Kidney glomerular epithelial cell (primary cell): ENCODE measurements at regions not wholly inside any gene's neighbourhood (a gene's known extent, or its start where the extent isn't known, plus 50 kb on each side); places are given as distances from the start of the nearest gene placed in this dataset.
"Not testable (repeated sequence)": the region's sequence is repeated elsewhere in the genome, so short reads cannot be mapped to it uniquely, and the experiment has no call there.

Experiments
- DNase-seq: peaks from one replicate; lab custom pipeline; 2025; lab: John Stamatoyannopoulos, UW

DNA sequence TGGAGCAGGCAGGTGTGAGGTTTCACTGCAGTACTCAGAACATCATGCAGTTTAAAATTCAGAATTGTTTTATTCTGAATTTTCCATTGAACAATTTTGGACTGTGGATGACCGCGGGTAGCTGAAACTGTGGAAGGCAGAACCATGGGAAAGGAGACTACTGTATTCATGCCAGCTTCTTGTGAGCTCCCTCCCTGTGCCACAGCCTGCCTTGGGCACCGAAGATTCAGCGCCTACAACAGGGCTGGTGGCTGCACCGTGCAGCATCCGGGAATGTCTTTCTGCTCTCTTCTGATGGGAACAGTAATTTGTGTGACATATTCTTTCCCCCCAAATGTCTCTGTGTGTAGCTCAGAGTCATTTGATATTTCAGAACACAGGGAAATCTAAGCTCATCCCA is 118.5 kb upstream of the NKX1-1 start:
- DNase-seq: no peak

DNA sequence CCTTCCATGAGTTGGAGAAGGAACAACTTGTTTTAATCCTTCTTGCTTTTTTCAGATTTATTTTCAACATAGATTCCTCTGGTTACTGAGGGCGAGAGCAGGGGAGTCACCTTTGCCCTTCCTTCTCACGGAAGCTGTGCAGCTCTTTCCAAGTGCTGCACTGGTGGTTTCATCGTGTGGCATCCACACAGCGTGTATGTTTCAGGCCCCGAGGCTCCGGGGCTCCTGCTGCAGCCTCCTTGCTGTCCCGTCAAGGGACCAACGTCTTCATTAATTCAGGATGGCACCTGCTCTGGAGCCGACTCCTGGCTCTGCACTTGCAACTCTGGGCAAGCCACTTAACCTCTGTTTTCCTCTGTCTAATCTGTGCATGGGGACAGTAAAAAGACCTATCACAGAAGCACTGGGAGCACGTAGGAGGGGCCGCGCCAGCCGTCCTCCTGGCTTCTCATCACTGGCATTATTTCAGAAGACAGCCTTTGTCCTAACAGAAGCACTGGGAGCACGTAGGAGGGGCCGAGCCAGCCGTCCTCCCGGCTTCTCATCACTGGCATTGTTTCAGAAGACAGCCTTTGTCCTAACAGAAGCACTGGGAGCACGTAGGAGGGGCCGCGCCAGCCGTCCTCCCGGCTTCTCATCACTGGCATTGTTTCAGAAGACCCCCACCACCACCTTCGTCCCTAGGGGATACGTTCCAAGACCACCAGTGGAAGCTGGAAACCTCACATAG is 117.8 kb upstream of the NKX1-1 start:
- no peak for DNase-seq

GRCh38 chr4:1523506-1523905 is 117.3 kb upstream of the NKX1-1 start:
- no peak for DNase-seq

GRCh38 chr4:1523033-1523432 is 116.8 kb upstream of the NKX1-1 start:
- no peak for DNase-seq

DNA sequence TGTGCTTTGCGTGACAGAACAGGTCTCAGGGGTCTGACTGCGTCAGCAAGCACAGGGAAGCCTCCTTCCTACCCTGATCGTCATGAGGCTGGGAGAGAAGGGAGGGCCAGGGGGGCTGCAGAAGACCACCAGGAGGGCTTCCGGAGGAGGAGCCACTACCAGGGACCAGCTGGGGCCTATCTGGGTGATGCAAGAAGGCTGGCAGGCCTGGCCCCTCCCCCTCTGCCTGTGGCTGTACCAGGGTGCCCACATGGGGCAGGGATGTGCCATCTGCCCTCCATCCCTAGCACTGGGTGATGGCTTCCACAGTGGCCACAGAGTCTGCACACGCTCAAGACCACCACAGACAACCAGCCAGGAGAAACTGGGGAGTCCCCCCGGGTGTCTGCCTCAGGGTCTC is 116.4 kb upstream of the NKX1-1 start:
- DNase-seq: no peak

GRCh38 chr4:1521821-1522361 is 115.6 kb upstream of the NKX1-1 start:
- DNase-seq: no peak

DNA sequence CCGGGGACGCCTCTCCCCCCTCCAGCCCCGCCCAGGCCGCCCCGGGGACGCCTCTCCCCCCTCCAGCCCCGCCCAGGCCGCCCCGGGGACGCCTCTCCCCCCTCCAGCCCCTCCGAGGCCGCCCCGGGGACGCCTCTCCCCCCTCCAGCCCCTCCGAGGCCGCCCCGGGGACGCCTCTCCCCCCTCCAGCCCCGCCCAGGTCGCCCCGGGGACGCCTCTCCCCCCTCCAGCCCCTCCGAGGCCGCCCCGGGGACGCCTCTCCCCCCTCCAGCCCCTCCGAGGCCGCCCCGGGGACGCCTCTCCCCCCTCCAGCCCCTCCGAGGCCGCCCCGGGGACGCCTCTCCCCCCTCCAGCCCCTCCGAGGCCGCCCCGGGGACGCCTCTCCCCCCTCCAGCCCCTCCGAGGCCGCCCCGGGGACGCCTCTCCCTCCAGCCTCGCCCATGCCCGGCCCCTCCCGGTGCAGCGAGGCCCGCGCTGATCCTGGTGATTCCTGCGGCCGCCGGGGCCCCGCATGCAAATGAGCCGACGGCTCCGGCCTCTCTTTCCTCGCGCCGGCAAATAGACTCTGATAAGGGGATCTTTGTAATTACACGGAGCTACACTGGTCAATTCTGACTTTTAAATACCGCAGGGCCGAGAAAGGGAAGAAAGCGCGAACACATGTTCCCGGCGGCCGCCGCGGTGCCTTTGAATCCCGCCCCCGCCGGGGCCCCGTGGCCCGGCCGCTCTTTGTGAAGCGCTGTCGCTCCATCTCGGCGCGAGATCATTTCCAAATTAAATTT is 114.7 kb upstream of the NKX1-1 start:
- not testable (repeated sequence) for DNase-seq

DNA sequence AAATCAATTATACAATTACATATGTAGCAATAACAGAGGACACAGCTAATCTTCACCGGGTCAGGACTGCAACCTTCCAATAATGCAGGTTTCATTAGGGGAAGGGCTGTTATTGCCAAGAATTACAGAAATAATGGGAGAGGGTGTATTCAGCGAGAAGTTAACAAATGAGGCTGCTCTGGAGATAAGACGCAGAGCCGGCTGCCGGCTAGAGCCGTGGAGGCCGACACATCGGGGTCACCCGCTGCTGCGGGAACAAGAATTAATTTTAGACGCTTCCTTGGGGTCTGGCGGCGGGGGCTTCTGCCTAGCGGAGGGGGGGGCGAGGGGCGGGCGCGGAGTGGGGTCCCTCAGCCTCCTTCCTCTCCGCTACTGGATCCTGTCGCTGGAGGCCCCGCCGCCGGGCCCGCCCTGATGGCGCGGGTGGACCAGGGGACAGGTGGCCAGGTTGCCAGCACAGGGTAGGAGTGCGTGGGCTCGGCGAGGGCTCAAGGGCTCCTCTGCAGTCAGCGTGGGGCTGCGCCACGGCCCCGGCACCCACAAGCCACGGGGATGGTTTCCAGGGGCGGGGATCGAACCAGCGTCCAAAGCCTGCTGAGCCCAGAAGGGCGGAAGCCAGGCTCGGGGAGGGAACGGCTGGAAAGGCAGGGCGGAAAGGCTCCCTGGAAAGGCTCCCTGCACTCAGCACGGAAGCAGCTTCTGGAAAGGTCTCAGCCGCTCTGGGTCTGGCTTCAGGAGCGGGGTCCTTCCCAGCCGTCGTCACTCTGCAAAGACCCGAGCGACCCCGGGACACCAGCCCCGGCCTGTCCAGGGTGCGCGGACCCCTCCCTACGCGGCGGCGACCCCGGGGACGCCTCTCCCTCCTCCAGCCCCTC is 113.8 kb upstream of the NKX1-1 start:
- no peak for DNase-seq

GRCh38 chr4:1518997-1519700 is 112.9 kb upstream of the NKX1-1 start:
- no peak for DNase-seq

- DNase-seq: no peak
These were observed 111.6 kb upstream of the NKX1-1 start for GRCh38 chr4:1517592-1518411.

DNA sequence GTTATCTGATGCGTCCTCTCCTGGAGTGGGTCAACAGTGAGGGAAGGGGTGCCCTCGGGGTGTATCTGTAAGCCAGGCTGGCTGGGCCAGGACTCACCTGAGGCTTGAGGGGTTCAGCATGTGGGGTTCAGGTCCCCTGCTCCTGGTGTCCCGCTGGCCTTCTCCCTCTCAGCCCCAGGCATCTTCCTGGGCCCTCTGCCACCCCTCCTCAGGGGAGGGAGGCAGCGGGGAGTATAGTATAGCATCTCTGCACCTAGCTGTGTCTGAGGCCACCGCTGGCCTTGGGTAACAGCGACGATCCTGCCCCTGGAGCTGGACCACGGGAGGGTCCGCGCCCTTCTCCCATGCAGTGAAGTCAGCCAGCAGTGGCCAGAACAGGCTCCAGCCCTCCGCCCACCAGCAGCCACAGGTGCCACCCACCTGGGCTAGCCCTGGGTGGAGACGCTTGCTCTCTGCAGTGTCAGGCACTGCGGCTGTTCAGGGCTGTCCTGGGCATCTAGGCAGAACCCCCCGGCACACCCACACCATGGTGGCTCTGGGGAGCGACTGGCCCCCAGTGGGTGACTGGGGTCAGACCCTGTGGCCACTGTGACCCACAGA is 110.7 kb upstream of the NKX1-1 start:
- no peak for DNase-seq

DNA sequence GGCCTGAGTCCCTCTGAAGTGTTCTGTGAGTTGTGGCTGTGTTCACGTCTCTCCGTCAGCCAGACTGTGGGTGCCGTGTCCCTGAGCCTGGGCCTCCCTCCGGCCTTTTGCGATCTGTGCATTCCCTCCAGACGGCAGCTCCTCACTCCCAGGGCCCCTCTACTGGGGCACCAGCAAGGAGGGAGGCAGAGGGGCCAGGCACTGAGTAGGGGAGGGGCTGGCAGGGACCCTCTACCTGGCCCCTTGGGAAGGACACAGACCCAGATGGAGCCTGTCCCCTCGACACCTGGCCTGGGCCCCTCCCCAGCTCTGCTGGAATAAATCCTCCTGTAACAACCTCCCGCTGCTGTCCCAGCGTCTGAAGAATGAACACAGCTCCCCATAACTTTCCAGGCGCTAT is 110.0 kb upstream of the NKX1-1 start:
- no peak for DNase-seq

- DNase-seq: no peak
These were observed 109.5 kb upstream of the NKX1-1 start for GRCh38 chr4:1515763-1516162.

DNA sequence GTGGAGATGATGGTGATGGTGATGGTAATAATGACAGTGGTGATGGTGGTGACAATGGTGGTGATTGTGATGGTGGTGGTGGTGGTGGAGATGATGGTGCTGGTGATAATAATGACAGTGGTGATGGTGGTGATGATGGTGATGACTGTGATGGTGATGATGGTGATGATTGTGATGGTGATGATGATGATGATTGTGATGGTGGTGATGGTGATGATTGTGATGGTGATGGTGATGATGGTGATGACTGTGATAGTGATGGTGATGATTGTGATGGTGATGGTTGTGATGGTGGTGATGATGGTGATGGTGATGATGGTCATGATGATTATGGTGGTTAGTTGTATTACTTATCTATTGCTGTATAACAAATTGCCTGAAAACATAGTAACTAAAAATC is 108.9 kb upstream of the NKX1-1 start:
- DNase-seq: no peak

DNA sequence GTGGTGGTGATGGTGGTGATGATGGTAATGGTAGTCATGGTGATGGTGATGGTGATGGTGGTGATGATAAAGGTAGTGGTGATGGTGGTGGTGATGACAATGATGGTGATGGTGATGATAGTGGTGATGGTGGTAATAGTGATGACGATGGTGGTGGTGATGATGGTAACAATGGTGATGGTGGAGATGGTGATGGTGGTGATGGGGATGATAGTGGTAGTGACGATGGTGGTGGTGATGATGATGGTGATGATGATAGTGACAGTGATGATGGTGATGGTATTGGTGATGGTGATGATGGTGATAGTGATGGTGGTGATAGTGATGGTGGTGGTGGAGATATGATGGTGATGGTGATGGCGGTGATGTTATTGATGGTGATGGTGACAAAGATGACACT is 108.4 kb upstream of the NKX1-1 start:
- no peak for DNase-seq

GRCh38 chr4:1513936-1514483 is 107.8 kb upstream of the NKX1-1 start:
- no peak for DNase-seq

- peak; percentile 1 for DNase-seq
These were observed 106.8 kb upstream of the NKX1-1 start for GRCh38 chr4:1512738-1513660.

DNA sequence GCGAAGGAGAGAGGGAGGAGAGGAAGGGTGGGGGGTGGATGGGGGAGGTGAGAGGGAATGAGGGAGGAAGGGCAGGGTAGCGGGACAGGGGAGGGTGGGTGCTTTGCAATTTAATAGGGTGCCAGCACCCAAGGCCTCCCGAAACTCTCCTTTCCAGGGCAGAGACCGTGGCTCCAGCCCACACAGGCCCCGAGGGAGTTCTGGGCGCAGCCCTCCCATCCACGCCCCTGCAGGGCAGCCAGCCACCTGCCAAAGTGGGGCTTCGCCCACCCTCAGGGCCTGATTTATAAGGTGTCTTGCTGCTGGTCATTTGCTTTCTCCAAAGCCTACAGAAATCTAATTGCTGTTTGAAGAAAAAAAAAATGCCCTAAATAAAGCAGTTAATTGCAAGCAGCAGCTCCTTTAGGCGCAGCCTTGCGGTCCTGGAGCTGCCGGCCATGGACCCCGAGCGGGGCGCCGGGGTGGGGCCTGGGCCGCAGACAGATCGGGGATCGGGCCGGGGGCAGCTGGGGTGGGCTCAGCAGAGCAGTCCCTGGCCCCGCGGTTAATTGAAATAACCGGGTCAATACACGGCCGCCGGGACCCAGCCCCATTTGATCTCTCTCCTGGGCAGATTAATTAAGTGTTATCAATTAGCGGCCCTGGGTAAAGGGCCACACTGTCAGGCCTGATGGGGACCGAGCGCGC is 106.0 kb upstream of the NKX1-1 start:
- no peak for DNase-seq
